GM23248 (cell line): ENCODE measurements at regions not wholly inside any gene's neighbourhood (a gene's known extent, or its start where the extent isn't known, plus 50 kb on each side); places are given as distances from the start of the nearest gene placed in this dataset.

Experiments used
- DNase-seq: peaks from one replicate; pipeline ENCODE4 v3.0.0-alpha.2; 2015
- H2AFZ ChIP-seq: fragments of 200-600 bp; sonication (generic); 2 replicates; pipeline ENCODE4 v1.6.1; 2016; ENCODE audit warnings: antibody characterized with exemption
- H3F3A ChIP-seq: fragments of 200-600 bp; sonication (generic); 2 replicates; pipeline ENCODE4 v1.6.1; 2016; ENCODE audit warnings: mild to moderate bottlenecking, antibody characterized with exemption, mixed run types; ENCODE audit not compliant: insufficient read depth
- H3K27ac ChIP-seq: fragments of 200-600 bp; sonication (generic); 2 replicates; pipeline ENCODE4 v1.5.1; 2016; ENCODE audit warnings: mild to moderate bottlenecking
- H3K27me3 ChIP-seq: fragments of 200-600 bp; sonication (generic); replicated peaks from 2 replicates; pipeline ENCODE4 v1.6.1; 2016; ENCODE audit warnings: mild to moderate bottlenecking; ENCODE audit not compliant: insufficient read depth
- H3K36me3 ChIP-seq: fragments of 200-600 bp; sonication (generic); 2 replicates; pipeline ENCODE4 v1.6.1; 2016; ENCODE audit warnings: low read depth, mild to moderate bottlenecking
- H3K4me1 ChIP-seq: fragments of 200-600 bp; sonication (generic); 2 replicates; pipeline ENCODE4 v1.6.1; 2016; ENCODE audit warnings: mild to moderate bottlenecking; ENCODE audit not compliant: insufficient read depth
- H3K4me2 ChIP-seq: fragments of 200-600 bp; sonication (generic); one replicate; pipeline ENCODE4 v1.6.1; 2016; ENCODE audit warnings: mild to moderate bottlenecking; ENCODE audit not compliant: unreplicated experiment
- H3K4me3 ChIP-seq: fragments of 200-600 bp; sonication (generic); 2 replicates; pipeline ENCODE4 v1.5.1; 2016; ENCODE audit warnings: mild to moderate bottlenecking
- H3K79me2 ChIP-seq: fragments of 200-600 bp; sonication (generic); 2 replicates; pipeline ENCODE4 v1.6.1; 2016; ENCODE audit warnings: mild to moderate bottlenecking; ENCODE audit not compliant: insufficient read depth
- H3K9ac ChIP-seq: fragments of 200-600 bp; sonication (generic); 2 replicates; pipeline ENCODE4 v1.6.1; 2016; ENCODE audit warnings: mild to moderate bottlenecking
- H3K9me2 ChIP-seq: fragments of 200-600 bp; sonication (generic); 2 replicates; pipeline ENCODE4 v1.6.1; 2016; ENCODE audit warnings: mixed run types, mild to moderate bottlenecking, moderate library complexity; ENCODE audit not compliant: insufficient read depth
- H3K9me3 ChIP-seq: fragments of 200-600 bp; sonication (generic); one replicate; pipeline ENCODE4 v1.6.1; 2017; ENCODE audit warnings: low read depth
- H4K20me1 ChIP-seq: fragments of 200-600 bp; sonication (generic); 2 replicates; pipeline ENCODE4 v1.6.0; 2016; ENCODE audit not compliant: insufficient read depth
- EZH2 ChIP-seq: fragments of 200-600 bp; sonication (generic); IDR thresholded peaks from 2 replicates; pipeline ENCODE4 v1.6.1; 2018; ENCODE audit warnings: antibody characterized with exemption, mild to moderate bottlenecking; ENCODE audit not compliant: insufficient read depth, poor library complexity, severe bottlenecking
- EZH2phosphoT487 ChIP-seq: fragments of 200-600 bp; sonication (generic); IDR thresholded peaks from 2 replicates; pipeline ENCODE4 v1.6.1; 2018; ENCODE audit warnings: antibody characterized with exemption, moderate library complexity, mild to moderate bottlenecking, low read depth; ENCODE audit not compliant: insufficient read depth
- WGBS, 2 experiments: methylation state at CpG; one replicate each; pipeline ENCODE4 v1.1.6; 2015 to 2017; ENCODE audit warnings: low lambda C conversion rate in 2 of 2, low coverage in 1 of 2; ENCODE audit errors: missing lambda C conversion rate in 2 of 2; 5-methylcytosine and 5-hydroxymethylcytosine counted together
- in situ Hi-C: fragments of 300-500 bp; cut with MboI; formaldehyde crosslinking; loops from 2 replicates; pipeline ENCODE4 v1.15.0; 2020

- peak overlapping the region; percentile 27; the same call in 1 of the 2 replicates for H2AFZ ChIP-seq
- no peaks in the 10 kb centered on the region for H3K36me3 ChIP-seq
- no peaks in the 10 kb centered on the region for H3K9me3 ChIP-seq
- no peaks in the 10 kb centered on the region for H4K20me1 ChIP-seq
- H3K9me2 ChIP-seq = no peaks in the 10 kb centered on the region
- TF ChIP-seq EZH2phosphoT487 (no peak), EZH2 (no peak)
- WGBS, 2 experiments = 0 to 4% methylated on average over 1 of the region's 1 CpG
- no peaks in the 10 kb centered on the region for H3K27me3 ChIP-seq
- H3K27ac ChIP-seq = peak overlapping the region; percentile 22; the same call in 1 of the 2 replicates
- DNase-seq = peak; percentile 56
- no peaks in the 10 kb centered on the region for H3K79me2 ChIP-seq
- peaks cover 28% of the 10 kb centered on the region for H3F3A ChIP-seq
- 0 out of 2 replicates have a peak overlapping the region, but pooled peaks have one; percentile 7 for H3K4me3 ChIP-seq
- H3K4me1 ChIP-seq = peaks cover 48% of the 10 kb centered on the region
- in situ Hi-C loops = no loop called here
- 0 out of 2 replicates have a peak overlapping the region, but pooled peaks have one; percentile 12 for H3K9ac ChIP-seq
- H3K4me2 ChIP-seq = peak overlapping the region; percentile 41
These were observed 54.8 kb upstream of the DOCK10 start for GRCh38 chr2:225097035-225097434.
